DMS114 treated with DMSO at 0.1 percent for 48 hours (cell line): ENCODE measurements at regions not wholly inside any gene's neighbourhood (a gene's known extent, or its start where the extent isn't known, plus 50 kb on each side); places are given as distances from the start of the nearest gene placed in this dataset.
"Not testable (repeated sequence)": the region's sequence is repeated elsewhere in the genome, so short reads cannot be mapped to it uniquely, and the experiment has no call there.

ENCODE experiments used
- DNase-seq: peaks from one replicate; lab custom pipeline; 2025; ENCODE audit not compliant: unreplicated experiment; lab: John Stamatoyannopoulos, UW

- DNase-seq, result no peak
Measured at GRCh38 chr12:58306266-58307000, 365.1 kb downstream of the ATP23 start.

- no peak for DNase-seq
Measured at GRCh38 chr12:58309806-58310205, 368.4 kb downstream of the ATP23 start.

- no peak for DNase-seq
Measured at GRCh38 chr12:58310368-58310767, 369.0 kb downstream of the ATP23 start.

GRCh38 chr12:58310809-58311622, 369.6 kb downstream of the ATP23 start:
- DNase-seq, result no peak

- no peak for DNase-seq
Measured at GRCh38 chr12:58313091-58313855, 371.9 kb downstream of the ATP23 start.

- DNase-seq, result no peak
Measured at GRCh38 chr12:58314610-58315009, 373.2 kb downstream of the ATP23 start.

GRCh38 chr12:58316926-58317325, 375.6 kb downstream of the ATP23 start:
- DNase-seq, result no peak

- no peak for DNase-seq
Measured at GRCh38 chr12:58321414-58321813, 380.0 kb downstream of the ATP23 start.

- DNase-seq, result no peak
Measured at GRCh38 chr12:58323676-58324075, 382.3 kb downstream of the ATP23 start.

GRCh38 chr12:58325561-58325960, 384.2 kb downstream of the ATP23 start:
- DNase-seq, result no peak

- DNase-seq, result no peak
Measured at GRCh38 chr12:58326534-58326933, 385.2 kb downstream of the ATP23 start.

GRCh38 chr12:58336581-58337242, 395.3 kb downstream of the ATP23 start:
- not testable (repeated sequence) for DNase-seq

- not testable (repeated sequence) for DNase-seq
Measured at GRCh38 chr12:58337539-58337938, 396.2 kb downstream of the ATP23 start.

- DNase-seq, result no peak
Measured at GRCh38 chr12:58341791-58342190, 400.4 kb downstream of the ATP23 start.

GRCh38 chr12:58342736-58343135, 401.4 kb downstream of the ATP23 start:
- no peak for DNase-seq

- peak; percentile 73 for DNase-seq
Measured at GRCh38 chr12:58346032-58346632, 404.8 kb downstream of the ATP23 start.

GRCh38 chr12:58347188-58347587, 405.8 kb downstream of the ATP23 start:
- no peak for DNase-seq

GRCh38 chr12:58347691-58348090, 406.3 kb downstream of the ATP23 start:
- DNase-seq, result no peak

GRCh38 chr12:58349161-58349560, 407.8 kb downstream of the ATP23 start:
- DNase-seq, result no peak

- DNase-seq, result no peak
Measured at GRCh38 chr12:58356794-58357193, 415.4 kb downstream of the ATP23 start.

GRCh38 chr12:58357511-58357910, 416.1 kb downstream of the ATP23 start:
- no peak for DNase-seq
